Neural progenitor cell (in vitro differentiated cells): ENCODE measurements at regions not wholly inside any gene's neighbourhood (a gene's known extent, or its start where the extent isn't known, plus 50 kb on each side); places are given as distances from the start of the nearest gene placed in this dataset.

Experiments used
- EZH2 ChIP-seq: fragments of 200-600 bp; sonication (generic); IDR thresholded peaks from 2 replicates; pipeline ENCODE4 v1.6.1; 2017; ENCODE audit warnings: antibody characterized with exemption, mild to moderate bottlenecking, moderate library complexity
- TF ChIP-seq, protein P1 (sequence below): fragments of 200-600 bp; sonication (generic); IDR thresholded peaks from 2 replicates; pipeline ENCODE4 v1.5.1; 2017; ENCODE audit warnings: antibody characterized with exemption, mild to moderate bottlenecking

DNA sequence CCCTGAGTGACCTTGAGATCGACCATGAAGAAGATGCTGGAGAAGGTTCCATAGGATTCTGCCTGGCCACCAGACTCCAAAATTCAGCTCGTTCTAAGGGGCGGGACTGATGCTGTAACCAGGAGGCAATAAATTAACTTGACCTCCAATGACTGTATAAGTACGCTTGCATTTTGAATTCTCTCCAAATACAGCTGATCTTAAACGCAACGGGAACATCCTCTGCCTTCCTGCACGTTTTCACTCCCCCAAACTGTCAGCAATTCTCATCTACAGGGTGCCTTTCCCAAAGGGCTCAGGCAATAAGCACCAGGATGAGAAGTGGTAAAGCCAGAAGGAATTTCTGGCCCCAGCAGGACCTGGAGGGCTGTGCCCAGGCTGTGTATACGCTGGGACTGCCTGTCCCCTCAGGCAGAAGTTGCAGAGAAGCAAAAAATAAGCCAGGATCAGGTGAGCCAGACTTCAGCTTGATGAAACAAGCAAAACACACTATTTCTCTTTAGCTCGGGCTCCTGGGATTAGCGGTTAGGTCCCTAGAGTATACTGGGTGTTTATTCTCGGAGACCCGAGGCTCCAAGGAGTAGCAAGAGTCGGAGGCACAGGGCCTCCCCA is 124.8 kb downstream of the LRIG2 start:
- TF ChIP-seq, protein P1, sequence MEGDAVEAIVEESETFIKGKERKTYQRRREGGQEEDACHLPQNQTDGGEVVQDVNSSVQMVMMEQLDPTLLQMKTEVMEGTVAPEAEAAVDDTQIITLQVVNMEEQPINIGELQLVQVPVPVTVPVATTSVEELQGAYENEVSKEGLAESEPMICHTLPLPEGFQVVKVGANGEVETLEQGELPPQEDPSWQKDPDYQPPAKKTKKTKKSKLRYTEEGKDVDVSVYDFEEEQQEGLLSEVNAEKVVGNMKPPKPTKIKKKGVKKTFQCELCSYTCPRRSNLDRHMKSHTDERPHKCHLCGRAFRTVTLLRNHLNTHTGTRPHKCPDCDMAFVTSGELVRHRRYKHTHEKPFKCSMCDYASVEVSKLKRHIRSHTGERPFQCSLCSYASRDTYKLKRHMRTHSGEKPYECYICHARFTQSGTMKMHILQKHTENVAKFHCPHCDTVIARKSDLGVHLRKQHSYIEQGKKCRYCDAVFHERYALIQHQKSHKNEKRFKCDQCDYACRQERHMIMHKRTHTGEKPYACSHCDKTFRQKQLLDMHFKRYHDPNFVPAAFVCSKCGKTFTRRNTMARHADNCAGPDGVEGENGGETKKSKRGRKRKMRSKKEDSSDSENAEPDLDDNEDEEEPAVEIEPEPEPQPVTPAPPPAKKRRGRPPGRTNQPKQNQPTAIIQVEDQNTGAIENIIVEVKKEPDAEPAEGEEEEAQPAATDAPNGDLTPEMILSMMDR: no peak
- no peak for TF ChIP-seq EZH2
